ENCODE measurements at regions not wholly inside any gene's neighbourhood (a gene's known extent, or its start where the extent isn't known, plus 50 kb on each side); places are given as distances from the start of the nearest gene placed in this dataset.
"Not testable (repeated sequence)": the region's sequence is repeated elsewhere in the genome, so short reads cannot be mapped to it uniquely, and the experiment has no call there.

- TF ChIP-seq CTCF (IDR thresholded peaks at IDR 0.05); POLR2A (IDR thresholded peaks at IDR 0.05; ENCODE audit: low read depth): not testable (repeated sequence)
These were observed 91.8 kb downstream of the FAM72C start for GRCh38 chr1:143879757-143880536.
